GM19452 (cell line): ENCODE measurements at regions not wholly inside any gene's neighbourhood (a gene's known extent, or its start where the extent isn't known, plus 50 kb on each side); places are given as distances from the start of the nearest gene placed in this dataset.

Experiments
- ATAC-seq: cut with Tn5 transposase; IDR thresholded peaks from one replicate; pipeline ENCODE4 v1.9.1; 2021; ENCODE audit not compliant: unreplicated experiment

DNA sequence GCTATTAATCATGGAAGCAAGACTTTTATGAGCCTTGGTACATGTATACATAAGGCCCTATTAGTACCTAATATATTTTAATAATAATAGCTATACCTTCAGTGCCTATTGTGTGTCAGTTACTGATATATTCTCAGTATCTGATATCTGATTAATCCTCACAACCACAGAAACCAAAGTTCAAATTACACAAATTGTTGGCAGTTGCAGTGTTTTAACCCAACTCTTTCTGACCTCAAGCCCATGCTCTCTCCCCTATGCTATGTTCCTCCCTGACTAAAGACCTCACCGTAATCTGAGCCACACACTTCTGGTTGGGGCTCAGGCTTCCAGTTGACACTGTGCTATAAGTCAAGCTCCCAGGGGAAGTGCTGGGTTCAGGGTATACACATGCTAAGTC, 214.4 kb downstream of the SPTSSA start:
- ATAC-seq: no peak

DNA sequence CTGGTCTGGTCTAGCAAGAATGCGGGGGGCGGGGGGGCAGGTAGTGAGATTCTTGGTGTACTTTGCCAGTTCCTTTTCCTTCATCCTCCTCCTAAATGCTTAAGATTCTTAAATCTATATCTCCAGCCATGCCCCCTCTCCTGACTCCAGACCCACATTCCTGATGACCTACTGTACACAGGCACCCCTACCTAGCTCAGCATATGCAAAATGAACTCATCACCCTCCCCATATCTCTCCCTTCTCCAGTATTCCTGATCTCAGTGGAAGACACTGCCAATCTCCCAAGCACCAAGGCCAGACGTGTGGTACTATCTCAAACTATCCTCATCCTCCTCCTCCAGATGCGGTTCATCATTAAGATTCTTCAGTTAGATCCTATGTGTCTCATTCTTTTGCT, 215.8 kb downstream of the SPTSSA start:
- no peak for ATAC-seq

- no peak for ATAC-seq
Measured at GRCh38 chr14:34243401-34243800, 218.6 kb downstream of the SPTSSA start.

DNA sequence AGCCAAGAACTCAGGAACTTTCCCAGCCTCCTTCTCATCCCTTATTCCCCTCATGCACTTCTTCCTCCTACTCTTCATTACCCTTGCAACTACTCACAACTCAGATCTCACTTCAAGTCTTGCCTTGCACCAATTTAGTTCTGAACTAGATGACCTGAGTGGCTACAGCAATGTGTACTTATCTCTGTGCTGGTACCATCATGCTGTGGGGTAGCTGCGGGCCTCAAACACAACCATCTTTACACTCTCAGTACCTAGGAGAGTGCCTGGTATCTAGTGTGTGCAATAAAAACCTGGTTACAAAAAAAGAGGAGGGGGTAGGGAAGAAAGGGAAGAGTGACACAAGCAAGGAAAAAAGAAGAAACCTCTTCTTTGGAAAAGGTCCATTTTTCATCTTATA, 219.0 kb downstream of the SPTSSA start:
- no peak for ATAC-seq

- ATAC-seq: no peak
Measured at GRCh38 chr14:34241185-34241711, 220.8 kb downstream of the SPTSSA start.

GRCh38 chr14:34238610-34239009, 223.4 kb downstream of the SPTSSA start:
- ATAC-seq: no peak

- ATAC-seq: no peak
Measured at GRCh38 chr14:34237677-34238076, 224.4 kb downstream of the SPTSSA start.

DNA sequence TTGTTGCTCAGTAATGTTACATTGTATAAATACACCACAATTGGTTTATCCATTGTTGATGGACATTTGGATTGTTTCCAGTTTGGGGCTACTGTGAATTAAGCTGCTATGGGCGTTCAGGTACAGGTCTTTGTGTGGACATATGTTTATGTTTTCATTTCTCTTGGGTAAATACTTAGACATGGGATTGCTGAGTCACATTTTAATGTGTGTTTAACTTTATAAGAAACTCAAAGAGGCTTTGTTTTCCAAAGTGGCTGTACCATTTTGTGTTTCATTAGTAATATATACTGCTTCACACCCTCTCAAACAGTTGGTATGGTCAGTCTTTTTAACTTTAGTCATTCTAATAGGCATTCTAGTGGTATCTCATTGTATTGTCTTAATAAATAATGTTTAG, 225.0 kb downstream of the SPTSSA start:
- ATAC-seq: no peak

DNA sequence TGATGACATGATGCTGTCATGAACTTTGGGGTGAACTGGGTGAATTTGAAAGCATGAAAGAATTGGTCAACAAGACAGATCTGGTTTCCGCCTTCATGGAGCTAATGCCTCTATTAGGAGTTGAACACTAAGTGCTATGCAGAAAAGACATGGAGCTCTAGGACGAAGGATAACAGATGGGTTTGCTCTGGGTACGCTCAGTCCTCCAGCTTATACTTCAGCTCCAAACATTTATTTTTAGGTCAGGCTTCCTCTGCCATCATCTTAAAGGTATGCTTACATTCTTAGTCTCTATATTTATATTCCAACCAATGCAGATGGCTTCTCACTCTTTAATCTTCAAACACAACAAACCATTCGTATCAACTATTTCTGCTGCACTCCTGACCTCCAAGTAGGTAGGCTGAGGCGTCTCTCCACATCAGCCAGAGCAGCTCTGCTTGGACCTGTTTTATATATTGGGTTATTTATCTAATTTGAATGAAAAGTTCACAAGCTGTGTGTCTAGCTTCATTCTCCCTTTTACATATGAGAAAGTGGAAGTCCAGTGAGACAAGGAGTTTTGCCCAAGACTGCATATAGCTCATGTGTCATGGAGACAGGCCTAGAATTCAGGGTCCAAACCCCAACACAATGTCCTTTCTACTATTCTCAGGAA, 226.3 kb downstream of the SPTSSA start:
- no peak for ATAC-seq

- no peak for ATAC-seq
Measured at GRCh38 chr14:34234258-34234657, 227.8 kb downstream of the SPTSSA start.

GRCh38 chr14:34233619-34234018, 228.4 kb downstream of the SPTSSA start:
- no peak for ATAC-seq

GRCh38 chr14:34232790-34233189, 229.2 kb downstream of the SPTSSA start:
- ATAC-seq: no peak

- ATAC-seq: no peak
Measured at GRCh38 chr14:34231626-34232025, 230.4 kb downstream of the SPTSSA start.

DNA sequence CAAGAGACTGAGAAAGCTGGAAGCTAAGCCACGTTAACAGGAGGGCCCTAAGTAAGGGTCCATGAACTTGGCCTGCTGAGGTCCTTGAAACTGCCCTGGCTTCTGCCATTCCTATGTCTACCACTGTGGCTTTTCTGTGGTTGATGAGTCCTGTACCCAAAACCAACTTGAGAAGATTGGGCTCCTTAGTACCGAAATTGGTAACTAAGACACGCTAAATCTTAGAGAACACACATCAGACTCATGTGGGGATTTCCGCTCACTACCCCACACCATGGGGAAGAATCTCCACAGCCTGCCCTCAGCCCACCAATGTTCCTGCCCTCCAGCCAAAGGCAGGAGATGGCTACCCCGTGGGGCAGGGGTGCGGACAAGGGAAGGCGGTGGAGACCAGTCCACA, 232.9 kb downstream of the SPTSSA start:
- no peak for ATAC-seq

DNA sequence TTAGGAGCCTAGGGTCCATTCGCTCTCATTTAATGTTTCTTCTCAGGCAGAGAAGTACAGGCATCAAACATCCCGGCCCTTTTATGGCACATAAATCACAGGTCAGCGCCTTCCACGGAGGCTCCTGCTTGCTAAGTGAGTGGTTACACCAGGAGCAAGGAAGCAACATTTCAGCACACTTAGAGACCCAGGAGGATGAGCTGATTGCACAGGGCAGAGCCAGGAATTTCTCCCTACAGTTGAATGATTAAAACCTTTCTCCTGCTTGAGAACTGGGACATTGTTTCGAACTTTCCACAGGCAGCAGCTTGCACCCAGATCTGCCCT, 233.4 kb downstream of the SPTSSA start:
- no peak for ATAC-seq

DNA sequence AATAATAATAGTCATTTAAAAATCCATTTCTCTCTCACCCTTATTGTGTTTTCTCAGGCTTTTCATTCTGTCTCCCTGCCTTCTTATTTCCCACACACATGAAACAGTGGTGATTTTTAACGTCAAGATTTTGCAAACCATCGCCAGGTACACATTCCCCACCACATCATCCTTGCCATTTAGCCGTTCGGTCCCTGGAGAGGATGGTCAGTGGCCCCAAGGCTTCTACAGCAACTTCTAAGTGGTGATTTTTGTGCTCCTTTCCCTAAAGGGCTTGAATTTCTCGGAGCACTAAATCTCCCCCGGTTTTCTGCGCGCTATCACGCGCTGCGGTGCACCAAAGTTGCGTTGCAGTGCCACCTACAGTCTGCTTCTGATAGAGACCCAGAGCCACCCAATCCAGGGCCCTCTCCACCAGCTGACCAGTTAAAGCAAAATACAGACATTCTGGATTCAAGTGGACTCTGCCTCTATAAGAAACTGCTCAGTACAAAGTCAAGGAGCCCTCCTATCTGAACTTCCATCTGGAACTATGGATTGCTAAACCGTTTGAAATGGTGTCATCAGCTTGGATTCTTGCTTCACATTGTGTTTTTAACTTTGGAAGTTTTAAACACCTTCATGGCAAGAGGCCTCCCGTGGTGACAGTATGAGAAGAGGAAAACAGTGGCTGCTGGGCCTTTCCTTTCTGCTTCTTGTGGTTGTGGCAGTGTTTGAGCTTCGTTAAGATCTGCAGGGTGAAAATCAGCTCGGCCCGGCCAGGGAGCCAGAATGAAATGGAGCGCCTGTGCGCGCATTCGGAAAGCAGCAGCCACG, 234.0 kb downstream of the SPTSSA start:
- ATAC-seq: peak; percentile 90

- no peak for ATAC-seq
Measured at GRCh38 chr14:34224221-34224620, 237.8 kb downstream of the SPTSSA start.

- no peak for ATAC-seq
Measured at GRCh38 chr14:34223373-34224148, 238.5 kb downstream of the SPTSSA start.

DNA sequence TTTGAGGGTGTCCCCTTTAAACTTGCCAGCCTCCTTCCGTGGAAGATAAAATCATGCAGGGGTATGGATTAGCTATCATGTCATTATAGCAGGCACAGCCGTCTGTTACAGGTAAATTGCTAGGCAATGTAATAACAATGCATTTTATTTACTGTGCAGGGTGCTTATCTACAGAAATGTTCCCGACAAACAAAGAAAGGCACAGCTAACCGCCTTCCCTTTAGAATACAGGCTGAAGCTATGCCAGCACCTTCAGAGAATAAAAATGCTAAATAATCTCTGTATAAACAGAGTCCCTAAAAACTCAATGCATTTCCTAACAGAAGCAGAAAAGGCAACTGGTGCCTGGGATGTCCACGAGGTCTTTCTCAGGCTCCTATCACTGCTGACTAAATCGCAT, 239.2 kb downstream of the SPTSSA start:
- ATAC-seq: no peak

GRCh38 chr14:34222122-34222521, 239.9 kb downstream of the SPTSSA start:
- no peak for ATAC-seq

DNA sequence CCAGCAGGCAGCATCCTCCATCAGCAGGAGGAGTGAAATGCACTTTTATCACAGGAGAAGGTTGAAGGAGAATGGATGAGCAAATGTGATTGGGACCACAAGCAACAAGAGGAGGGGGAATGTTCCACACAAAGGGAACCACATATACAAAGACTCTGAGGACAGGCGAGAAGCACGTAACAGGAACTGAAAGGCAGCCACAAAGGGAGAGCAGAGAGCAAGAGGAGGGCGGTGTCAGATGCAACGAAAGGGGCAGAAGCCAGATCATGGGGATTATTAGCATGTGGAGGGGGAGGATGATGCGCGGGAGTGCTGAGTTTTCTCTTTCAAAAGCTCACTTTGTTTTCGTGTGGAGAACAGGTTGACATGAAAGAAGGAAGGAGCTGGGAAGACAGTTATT, 241.1 kb downstream of the SPTSSA start:
- ATAC-seq: no peak

GRCh38 chr14:34220378-34220706, 241.7 kb downstream of the SPTSSA start:
- ATAC-seq: no peak
